Activated T-helper 17 cell treated with anti-CD3 and anti-CD28 coated beads, Interleukin-2, amount 50 U/mL, for 72 hours (primary cell): ENCODE measurements at regions not wholly inside any gene's neighbourhood (a gene's known extent, or its start where the extent isn't known, plus 50 kb on each side); places are given as distances from the start of the nearest gene placed in this dataset.
"Not testable (repeated sequence)": the region's sequence is repeated elsewhere in the genome, so short reads cannot be mapped to it uniquely, and the experiment has no call there.

Experiments used
- ATAC-seq: fragments of 150-1000 bp; cut with Tn5 transposase; replicated peaks from 2 replicates; pipeline ENCODE4 v1.10.0; 2021; ENCODE audit warnings: mild to moderate bottlenecking, moderate library complexity
- H3K27ac Mint-ChIP-seq: one replicate; pipeline ENCODE4 v1.8.0; 2022; ENCODE audit warnings: mixed read lengths
- H3K27me3 Mint-ChIP-seq: one replicate; pipeline ENCODE4 v1.8.0; 2022; ENCODE audit warnings: mixed read lengths
- H3K36me3 Mint-ChIP-seq: one replicate; pipeline ENCODE4 v1.8.0; 2022; ENCODE audit warnings: low read depth, mild to moderate bottlenecking, mixed read lengths
- H3K4me1 Mint-ChIP-seq: one replicate; pipeline ENCODE4 v1.8.0; 2022; ENCODE audit warnings: mixed read lengths
- H3K4me3 Mint-ChIP-seq: one replicate; pipeline ENCODE4 v1.8.0; 2022; ENCODE audit warnings: mild to moderate bottlenecking, mixed read lengths
- H3K9me3 Mint-ChIP-seq: one replicate; pipeline ENCODE4 v1.8.0; 2022; ENCODE audit warnings: mixed read lengths

- no peaks in the 10 kb centered on the region for H3K9me3 Mint-ChIP-seq
- H3K27ac Mint-ChIP-seq, result peak overlapping the region; percentile 95
- no peaks in the 10 kb centered on the region for H3K27me3 Mint-ChIP-seq
- no peak for ATAC-seq
- H3K36me3 Mint-ChIP-seq, result no peaks in the 10 kb centered on the region
- H3K4me3 Mint-ChIP-seq, result peak overlapping the region; percentile 86
- peaks cover 11% of the 10 kb centered on the region for H3K4me1 Mint-ChIP-seq
Measured at GRCh38 chr22:41023299-41023623, 69.1 kb upstream of the EP300 start.

DNA sequence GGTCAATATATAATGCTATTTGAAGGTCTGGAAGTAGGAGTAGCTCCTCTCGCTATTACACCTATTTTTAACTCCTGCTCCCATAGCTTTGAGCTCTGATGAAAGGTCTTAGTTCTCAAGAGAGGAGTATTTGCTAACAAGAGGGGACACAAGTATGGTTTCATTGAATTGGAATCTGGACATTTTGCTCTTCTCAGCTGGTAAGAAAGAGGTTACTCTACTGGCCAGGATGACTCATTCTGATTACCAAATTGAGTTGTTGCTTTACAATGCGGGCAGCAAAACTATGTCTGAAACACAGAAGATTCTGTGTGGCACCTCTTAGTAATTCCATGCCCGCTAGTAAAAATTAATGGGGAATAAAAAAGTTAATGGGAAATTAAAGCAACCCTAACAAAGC lies 63.6 kb upstream of the EP300 start:
- no peaks in the 10 kb centered on the region for H3K4me1 Mint-ChIP-seq
- no peak overlapping the region for H3K4me3 Mint-ChIP-seq
- no peaks in the 10 kb centered on the region for H3K36me3 Mint-ChIP-seq
- H3K9me3 Mint-ChIP-seq, result no peaks in the 10 kb centered on the region
- ATAC-seq, result peak; percentile 37
- H3K27me3 Mint-ChIP-seq, result no peaks in the 10 kb centered on the region
- no peak overlapping the region for H3K27ac Mint-ChIP-seq

- Mint-ChIP-seq H3K36me3 (no peaks in the 10 kb centered on the region), H3K9me3 (no peaks in the 10 kb centered on the region), H3K27ac (no peak overlapping the region), H3K4me1 (no peaks in the 10 kb centered on the region), H3K4me3 (no peak overlapping the region), H3K27me3 (no peaks in the 10 kb centered on the region)
- ATAC-seq, result no peak
Measured at GRCh38 chr22:41030891-41031290, 61.5 kb upstream of the EP300 start.

GRCh38 chr22:41034706-41035105 lies 57.7 kb upstream of the EP300 start:
- no peak overlapping the region for H3K4me3 Mint-ChIP-seq
- H3K4me1 Mint-ChIP-seq, result no peaks in the 10 kb centered on the region
- H3K27ac Mint-ChIP-seq, result no peak overlapping the region
- no peaks in the 10 kb centered on the region for H3K27me3 Mint-ChIP-seq
- no peaks in the 10 kb centered on the region for H3K36me3 Mint-ChIP-seq
- H3K9me3 Mint-ChIP-seq, result no peaks in the 10 kb centered on the region
- ATAC-seq, result no peak

GRCh38 chr22:41036924-41037323 lies 55.5 kb upstream of the EP300 start:
- H3K27ac Mint-ChIP-seq, result no peak overlapping the region
- no peaks in the 10 kb centered on the region for H3K4me1 Mint-ChIP-seq
- no peak overlapping the region for H3K4me3 Mint-ChIP-seq
- no peaks in the 10 kb centered on the region for H3K9me3 Mint-ChIP-seq
- H3K36me3 Mint-ChIP-seq, result no peaks in the 10 kb centered on the region
- no peak for ATAC-seq
- no peaks in the 10 kb centered on the region for H3K27me3 Mint-ChIP-seq

DNA sequence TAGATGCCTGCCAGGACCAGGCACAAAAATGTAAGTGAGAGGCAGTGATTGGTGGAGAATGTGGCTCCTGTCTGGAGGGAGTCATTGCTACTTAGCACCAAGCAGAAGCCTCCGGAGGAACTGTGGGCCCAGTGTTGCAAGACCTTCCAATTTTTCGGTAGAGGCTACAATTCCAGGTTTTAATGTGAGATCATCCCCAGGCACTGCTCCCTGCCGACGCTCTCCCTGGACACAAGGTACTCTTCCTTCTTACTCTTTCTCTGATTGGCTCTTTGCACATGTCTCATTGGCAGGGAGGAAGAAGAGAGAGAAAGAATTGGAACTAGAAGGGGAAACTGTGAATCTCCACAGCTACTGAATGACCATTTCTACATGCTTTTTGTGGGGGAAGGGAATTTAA lies 53.7 kb upstream of the EP300 start:
- H3K9me3 Mint-ChIP-seq, result no peaks in the 10 kb centered on the region
- ATAC-seq, result no peak
- H3K27me3 Mint-ChIP-seq, result no peaks in the 10 kb centered on the region
- H3K36me3 Mint-ChIP-seq, result no peaks in the 10 kb centered on the region
- no peak overlapping the region for H3K4me3 Mint-ChIP-seq
- H3K27ac Mint-ChIP-seq, result no peak overlapping the region
- no peaks in the 10 kb centered on the region for H3K4me1 Mint-ChIP-seq

DNA sequence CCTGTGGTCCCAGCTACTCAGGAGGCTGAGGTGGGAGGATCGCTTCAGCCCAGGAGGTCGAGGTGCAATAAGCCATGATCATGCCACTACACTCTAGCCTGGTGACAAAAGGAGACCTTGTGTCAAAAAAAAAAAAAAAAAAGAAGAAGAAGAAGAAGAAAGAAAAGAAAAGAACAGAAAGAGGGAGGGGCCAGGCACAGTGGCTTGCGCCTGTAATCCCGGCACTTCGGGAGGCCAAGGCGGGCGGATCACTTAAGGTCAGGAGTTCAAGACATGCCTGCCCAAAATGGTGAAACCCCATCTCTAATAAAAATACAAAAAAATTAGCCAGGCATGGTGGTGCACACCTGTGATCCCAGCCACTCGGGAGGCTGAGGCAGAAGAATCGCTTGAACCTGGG lies 52.8 kb upstream of the EP300 start:
- not testable (repeated sequence) for ATAC-seq, H3K27me3 Mint-ChIP-seq, H3K4me3 Mint-ChIP-seq, H3K9me3 Mint-ChIP-seq, H3K36me3 Mint-ChIP-seq, H3K4me1 Mint-ChIP-seq, H3K27ac Mint-ChIP-seq

- Mint-ChIP-seq H3K4me1 (no peaks in the 10 kb centered on the region), H3K4me3 (no peak overlapping the region), H3K9me3 (no peaks in the 10 kb centered on the region), H3K36me3 (no peaks in the 10 kb centered on the region), H3K27me3 (no peaks in the 10 kb centered on the region), H3K27ac (no peak overlapping the region)
- no peak for ATAC-seq
Measured at GRCh38 chr22:41040483-41040882, 51.9 kb upstream of the EP300 start.

DNA sequence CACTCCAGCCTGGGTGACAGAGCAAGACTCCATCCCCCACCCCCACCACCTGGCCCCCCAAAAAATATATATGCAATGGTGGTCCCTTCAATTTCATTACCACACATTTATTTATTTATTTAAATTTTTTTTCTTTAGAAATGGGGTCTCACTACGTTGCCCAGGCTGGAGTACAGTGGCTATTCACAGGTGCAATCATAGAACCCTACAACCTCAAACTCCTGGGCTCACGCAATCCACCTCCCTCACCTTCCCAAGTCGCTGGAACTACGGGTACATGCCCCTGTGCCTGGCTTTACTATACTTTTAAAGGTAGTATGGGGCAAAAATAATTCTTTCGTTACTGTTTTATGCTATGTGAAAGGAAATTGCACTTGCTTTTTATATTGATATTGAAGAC lies 50.9 kb upstream of the EP300 start:
- Mint-ChIP-seq H3K9me3 (no peaks in the 10 kb centered on the region), H3K36me3 (no peaks in the 10 kb centered on the region), H3K27me3 (no peaks in the 10 kb centered on the region), H3K4me1 (no peaks in the 10 kb centered on the region), H3K4me3 (no peak overlapping the region), H3K27ac (no peak overlapping the region)
- no peak for ATAC-seq
